HG03196 (cell line): ENCODE measurements at regions not wholly inside any gene's neighbourhood (a gene's known extent, or its start where the extent isn't known, plus 50 kb on each side); places are given as distances from the start of the nearest gene placed in this dataset.

Experiments
- ATAC-seq: cut with Tn5 transposase; IDR thresholded peaks from one replicate; pipeline ENCODE4 v1.9.1; 2021; ENCODE audit not compliant: unreplicated experiment

- ATAC-seq = no peak
Observed at GRCh38 chr7:155962191-155962967, 150.1 kb upstream of the SHH start.

- no peak for ATAC-seq
Observed at GRCh38 chr7:155961241-155962190, 149.3 kb upstream of the SHH start.

DNA sequence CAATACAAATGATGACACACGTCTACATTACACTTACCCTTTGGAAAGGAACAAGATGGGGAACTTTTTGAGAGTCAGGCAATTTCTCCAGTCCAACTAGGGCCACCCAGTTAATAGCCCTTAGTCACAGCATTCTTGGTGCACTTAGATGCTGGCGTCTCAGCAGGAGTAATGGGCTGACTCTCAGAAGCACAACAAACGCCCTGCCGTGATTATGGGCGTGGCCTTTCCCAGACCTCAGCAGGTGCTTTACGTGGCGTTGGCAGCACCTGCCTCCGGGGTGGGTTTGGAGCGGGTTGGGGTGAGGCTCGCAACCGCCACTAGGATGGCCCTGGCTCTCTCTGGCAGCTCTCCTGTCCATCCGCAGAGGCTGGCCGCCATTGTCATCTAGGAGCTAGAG, 147.6 kb upstream of the SHH start:
- ATAC-seq = no peak

DNA sequence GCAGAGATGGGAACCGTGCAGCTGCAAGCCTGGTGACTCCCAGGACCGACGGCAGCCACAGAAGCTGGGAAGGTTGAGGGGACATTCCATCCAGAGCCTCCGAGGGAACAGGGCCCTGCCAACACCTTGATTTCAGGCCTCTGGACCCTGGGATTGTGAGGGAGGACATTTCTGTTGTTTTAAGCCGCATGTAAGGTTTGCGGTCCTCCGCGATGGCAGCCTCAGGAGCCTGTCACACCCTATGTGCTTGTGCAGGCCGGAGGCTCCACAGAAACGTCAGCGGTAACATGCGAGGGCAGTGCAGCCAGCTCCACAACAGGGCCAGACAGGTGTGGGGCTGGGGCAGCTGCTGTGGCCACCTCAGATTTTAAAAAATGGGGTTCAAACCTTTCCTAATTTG, 144.7 kb upstream of the SHH start:
- ATAC-seq = no peak

GRCh38 chr7:155955367-155955635, 143.0 kb upstream of the SHH start:
- ATAC-seq = no peak

DNA sequence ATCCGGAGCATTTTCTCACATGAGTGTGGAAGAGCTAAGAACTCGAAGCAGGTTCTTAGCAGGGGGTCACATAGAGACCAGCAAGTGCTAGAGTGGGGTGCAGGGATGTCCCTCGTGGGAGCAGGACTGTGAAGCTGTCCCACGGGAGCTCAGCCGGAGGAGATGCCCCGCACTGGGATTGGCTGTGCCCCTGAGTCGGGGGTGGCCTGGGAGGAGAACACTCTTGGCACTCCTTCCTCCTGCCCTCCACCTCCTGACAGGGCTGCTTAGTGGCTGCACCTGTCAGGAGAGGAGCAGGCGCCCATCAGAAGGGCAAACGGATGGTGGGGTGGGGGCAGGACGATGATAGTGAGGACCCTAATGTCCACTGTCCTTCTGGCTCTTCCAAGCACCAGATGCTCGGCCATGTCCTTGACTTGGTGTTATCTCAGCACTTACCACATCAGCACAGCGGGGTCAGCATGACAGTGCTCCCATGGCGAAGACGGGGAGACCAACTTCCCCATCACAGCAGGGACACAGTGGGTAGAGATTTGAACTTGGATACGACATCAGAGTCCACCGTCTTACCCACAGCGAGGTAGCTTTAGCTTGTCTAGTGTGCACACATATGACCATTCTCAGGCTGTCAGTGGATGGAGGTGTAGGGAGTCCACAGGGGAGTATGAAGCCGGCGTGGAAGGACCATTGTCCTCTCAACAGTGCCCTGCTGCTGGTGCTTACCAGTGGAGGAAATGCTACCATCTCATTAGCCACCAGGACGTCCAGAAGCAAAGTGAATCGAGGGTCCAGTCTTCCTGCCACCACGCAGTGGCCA, 142.5 kb upstream of the SHH start:
- no peak for ATAC-seq

GRCh38 chr7:155953781-155954549, 141.7 kb upstream of the SHH start:
- no peak for ATAC-seq

DNA sequence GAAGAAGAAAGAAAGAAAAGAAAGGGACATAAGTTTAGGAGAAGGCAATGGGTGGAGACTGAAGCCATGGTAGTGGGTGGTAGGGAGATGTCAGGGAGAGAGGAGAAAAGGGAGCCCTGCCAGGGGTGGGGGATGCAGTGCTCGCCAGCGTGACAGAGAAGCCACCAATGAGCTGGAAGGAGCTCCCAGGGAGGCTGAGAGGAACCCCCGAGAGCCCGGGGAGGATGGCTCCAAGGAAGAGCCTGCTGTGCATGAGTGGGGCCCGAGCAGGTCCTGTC, 141.2 kb upstream of the SHH start:
- ATAC-seq = no peak

- ATAC-seq = no peak
Observed at GRCh38 chr7:155951554-155952158, 139.4 kb upstream of the SHH start.

- no peak for ATAC-seq
Observed at GRCh38 chr7:155950898-155951553, 138.8 kb upstream of the SHH start.

- ATAC-seq = no peak
Observed at GRCh38 chr7:155948845-155949244, 136.6 kb upstream of the SHH start.

- no peak for ATAC-seq
Observed at GRCh38 chr7:155948423-155948822, 136.2 kb upstream of the SHH start.

DNA sequence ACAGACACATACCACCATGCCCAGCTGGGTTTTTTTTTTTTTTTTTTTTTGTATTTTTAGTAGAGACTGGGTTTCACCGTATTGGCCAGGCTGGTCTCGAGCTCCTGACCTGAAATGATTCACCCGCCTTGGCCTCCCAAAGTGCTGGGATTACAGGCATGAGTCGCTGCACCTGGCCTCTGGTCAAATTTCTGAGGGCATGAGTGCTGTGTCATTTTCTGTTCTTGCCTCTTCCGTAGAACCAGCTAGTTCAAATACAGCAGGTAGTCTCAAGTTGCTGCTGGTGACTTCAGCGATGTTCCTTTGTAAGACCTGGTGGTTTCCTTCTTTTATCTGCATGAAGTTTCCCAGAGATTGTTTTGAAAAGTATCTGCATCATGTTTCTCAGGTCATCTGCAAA, 134.8 kb upstream of the SHH start:
- ATAC-seq = no peak

- ATAC-seq = no peak
Observed at GRCh38 chr7:155945670-155946325, 133.5 kb upstream of the SHH start.

- no peak for ATAC-seq
Observed at GRCh38 chr7:155944901-155945300, 132.6 kb upstream of the SHH start.

DNA sequence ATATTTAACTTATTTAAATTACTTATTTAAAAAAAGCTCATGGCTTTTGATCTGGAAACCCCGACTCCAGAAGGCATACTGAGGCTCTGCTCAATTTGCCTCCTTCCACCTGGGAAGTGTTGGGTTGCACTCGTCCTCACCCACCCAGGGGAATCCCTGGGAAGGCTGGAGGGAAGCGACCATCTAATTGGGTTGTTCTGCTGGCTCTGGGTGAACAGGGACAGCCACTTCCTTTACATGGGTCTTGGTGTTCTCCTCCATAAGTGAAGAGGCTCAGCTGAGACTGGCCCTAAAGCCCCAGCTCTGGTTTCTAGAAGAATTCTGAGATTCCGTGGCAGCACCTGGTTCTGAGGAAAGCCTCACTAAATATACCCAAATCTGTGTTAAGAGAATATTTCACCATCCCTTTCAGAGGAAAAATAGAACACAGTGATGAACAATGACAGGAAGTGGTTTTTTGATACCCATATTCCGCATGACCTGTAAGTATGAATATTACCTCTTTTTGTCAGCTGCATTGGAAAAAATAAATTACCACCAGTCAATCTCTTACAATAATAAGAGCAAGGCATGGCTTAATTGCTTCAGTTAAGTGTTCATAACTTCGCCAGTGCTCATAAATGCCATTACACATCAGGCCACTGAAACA, 131.1 kb upstream of the SHH start:
- ATAC-seq = no peak

GRCh38 chr7:155942226-155942950, 130.1 kb upstream of the SHH start:
- no peak for ATAC-seq

DNA sequence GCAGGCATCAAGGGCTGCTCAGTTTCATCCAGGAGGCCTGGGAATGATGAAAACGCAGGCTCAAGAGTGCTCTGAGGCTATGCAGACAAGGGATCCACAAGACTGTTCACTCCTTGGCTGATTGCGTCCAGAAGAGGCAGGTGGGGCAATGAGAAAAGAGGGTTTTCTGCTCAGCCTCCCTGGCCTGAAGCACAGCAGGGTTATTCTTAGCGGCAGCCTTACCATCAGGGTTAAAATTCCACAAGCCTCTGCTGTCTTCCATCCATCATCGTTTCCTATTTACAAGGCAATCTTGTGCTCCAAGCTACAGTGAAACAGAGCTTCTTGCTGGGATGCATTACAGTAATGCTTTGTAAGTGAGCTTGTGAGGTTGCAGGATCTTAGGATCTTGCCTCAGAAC, 129.4 kb upstream of the SHH start:
- ATAC-seq = no peak
